ENCODE measurements at regions not wholly inside any gene's neighbourhood (a gene's known extent, or its start where the extent isn't known, plus 50 kb on each side); places are given as distances from the start of the nearest gene placed in this dataset.

DNA sequence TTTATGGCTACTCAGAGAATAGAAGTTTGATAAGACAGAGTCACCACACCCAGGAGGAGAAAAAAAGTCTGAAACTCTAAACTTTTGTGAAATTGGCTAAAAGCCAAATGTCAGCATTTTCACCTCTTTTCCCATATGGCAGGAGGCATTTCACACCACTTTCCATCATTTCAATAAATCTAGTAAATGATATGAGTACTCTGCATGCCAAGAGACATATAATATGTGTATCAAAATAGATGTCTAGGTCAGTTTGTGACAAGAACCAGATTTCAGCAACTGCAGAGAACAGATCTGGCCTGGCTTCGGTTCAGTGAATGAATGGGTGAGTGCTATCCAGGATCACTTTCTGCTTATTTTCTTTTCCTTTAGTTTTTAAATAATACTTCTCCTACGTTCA, 470.8 kb downstream of the ENC1 start:
- DNase-seq (ENCODE audit: low read depth in 1 of 2, low spot score in 1 of 2), result no peak
- H3K27me3 ChIP-seq, result no peaks in the 10 kb centered on the region
- no peaks in the 10 kb centered on the region for H3K4me1 ChIP-seq (ENCODE audit: low read depth)
- no peaks in the 10 kb centered on the region for H3K36me3 ChIP-seq
- H3K27ac ChIP-seq, result no peak overlapping the region
- H3K9me3 ChIP-seq (ENCODE audit: low read depth), result no peaks in the 10 kb centered on the region
- no peak overlapping the region for H3K4me3 ChIP-seq
- TF ChIP-seq CTCF (IDR thresholded peaks at IDR 0.05; ENCODE audit: low read depth, low read length), result no peak

DNA sequence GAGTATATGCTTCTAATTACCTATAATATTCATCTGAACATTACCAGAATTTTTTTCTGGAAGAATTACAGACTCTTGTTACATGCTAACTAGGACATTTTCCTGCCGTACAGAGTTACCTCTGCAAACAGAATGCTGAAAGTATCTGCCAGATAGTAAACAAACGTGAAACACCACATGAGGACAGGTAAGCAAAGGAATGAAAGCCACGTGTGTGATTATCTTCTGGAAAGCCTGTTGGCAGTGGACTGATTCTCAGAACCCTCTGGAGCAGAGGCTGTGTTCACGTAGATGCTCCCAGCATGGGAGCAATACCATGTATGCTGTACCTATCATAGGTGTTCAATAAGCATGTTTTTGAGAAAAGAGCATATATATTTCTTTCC, 472.6 kb downstream of the ENC1 start:
- H3K27me3 ChIP-seq, result no peaks in the 10 kb centered on the region
- TF ChIP-seq CTCF (IDR thresholded peaks at IDR 0.05; ENCODE audit: low read depth, low read length), result no peak
- H3K4me3 ChIP-seq, result no peak overlapping the region

DNA sequence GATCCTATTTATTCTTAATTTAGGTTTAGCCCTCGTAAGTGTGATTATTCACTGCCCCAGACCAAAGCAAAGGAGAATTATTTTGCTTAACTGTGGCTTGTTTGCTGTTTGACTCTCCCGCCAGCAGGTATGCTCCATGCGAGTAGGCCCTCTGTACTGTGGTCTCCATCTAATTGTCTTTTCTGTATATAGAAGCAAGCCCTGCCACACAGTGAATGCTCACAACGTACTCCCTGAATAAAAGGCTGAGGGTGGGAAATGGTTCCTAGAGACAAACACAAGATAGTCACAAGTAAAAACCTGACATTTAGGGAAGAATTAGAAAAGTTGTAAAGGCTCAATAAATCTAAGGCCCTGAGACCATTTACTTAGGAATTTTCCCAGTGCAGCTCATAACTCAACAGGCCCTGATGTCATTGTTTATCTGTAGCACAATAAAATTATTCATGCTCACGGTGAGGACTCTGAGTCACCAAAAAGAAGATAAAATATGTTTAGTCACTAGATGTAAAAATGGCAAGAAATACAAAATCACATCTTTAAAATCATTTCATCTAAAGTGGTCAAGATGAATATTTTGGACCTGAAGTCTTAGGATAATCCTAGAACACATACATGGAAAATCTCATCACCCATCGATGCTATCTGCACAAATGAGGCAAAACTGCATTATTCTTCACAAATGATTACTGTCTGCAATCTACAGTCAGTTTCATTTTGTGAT, 473.2 kb downstream of the ENC1 start:
- DNase-seq (ENCODE audit: low read depth in 1 of 2, low spot score in 1 of 2), result peak in 1 of 2 donors; percentile 72
- Histone ChIP-seq H3K4me1 (ENCODE audit: low read depth) (no peaks in the 10 kb centered on the region), H3K27ac (no peak overlapping the region), H3K4me3 (no peak overlapping the region), H3K9me3 (ENCODE audit: low read depth) (no peaks in the 10 kb centered on the region), H3K36me3 (no peaks in the 10 kb centered on the region), H3K27me3 (no peaks in the 10 kb centered on the region)
- no peak for TF ChIP-seq CTCF (IDR thresholded peaks at IDR 0.05; ENCODE audit: low read depth, low read length)

More for the DNA sequence above, 472.6 kb downstream of the ENC1 start:
- H3K27ac ChIP-seq, result no peak overlapping the region
- no peaks in the 10 kb centered on the region for H3K9me3 ChIP-seq (ENCODE audit: low read depth)
- DNase-seq (ENCODE audit: low read depth in 1 of 2, low spot score in 1 of 2), result no peak
- no peaks in the 10 kb centered on the region for H3K4me1 ChIP-seq (ENCODE audit: low read depth)
- H3K36me3 ChIP-seq, result no peaks in the 10 kb centered on the region

DNA sequence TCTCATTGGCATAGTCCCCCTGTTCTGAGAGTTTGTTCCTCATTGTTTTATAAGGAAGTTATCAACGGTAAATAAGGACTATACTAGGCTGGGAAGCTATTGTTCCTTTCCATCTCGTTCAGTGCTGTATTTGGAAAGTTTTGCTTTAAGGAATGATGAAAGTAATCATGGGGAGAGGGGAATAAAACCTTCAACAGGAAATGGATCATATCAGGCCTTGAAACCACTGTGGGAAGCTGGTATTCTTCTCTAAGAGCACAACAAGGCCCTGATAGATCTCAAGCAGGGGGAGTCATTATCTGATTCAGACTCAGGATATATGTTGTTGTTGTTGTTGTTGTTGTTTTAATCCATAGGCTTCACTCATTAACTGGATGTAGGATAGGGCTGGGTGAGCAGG, 474.5 kb downstream of the ENC1 start:
- Histone ChIP-seq H3K27ac (no peak overlapping the region), H3K4me1 (ENCODE audit: low read depth) (no peaks in the 10 kb centered on the region), H3K27me3 (no peaks in the 10 kb centered on the region), H3K4me3 (no peak overlapping the region), H3K9me3 (ENCODE audit: low read depth) (no peaks in the 10 kb centered on the region), H3K36me3 (no peaks in the 10 kb centered on the region)
- DNase-seq (ENCODE audit: low read depth in 1 of 2, low spot score in 1 of 2), result peak in 1 of 2 donors; percentile 64
- no peak for TF ChIP-seq CTCF (IDR thresholded peaks at IDR 0.05; ENCODE audit: low read depth, low read length)

- no peaks in the 10 kb centered on the region for H3K4me1 ChIP-seq (ENCODE audit: low read depth)
- no peak for DNase-seq (ENCODE audit: low read depth in 1 of 2, low spot score in 1 of 2)
- TF ChIP-seq CTCF (IDR thresholded peaks at IDR 0.05; ENCODE audit: low read depth, low read length), result no peak
- no peak overlapping the region for H3K27ac ChIP-seq
- H3K36me3 ChIP-seq, result no peaks in the 10 kb centered on the region
- H3K4me3 ChIP-seq, result no peak overlapping the region
- H3K27me3 ChIP-seq, result no peaks in the 10 kb centered on the region
- H3K9me3 ChIP-seq (ENCODE audit: low read depth), result no peaks in the 10 kb centered on the region
Observed at GRCh38 chr5:74164725-74165235, 475.7 kb downstream of the ENC1 start.

Measured in cardiac muscle cell (in vitro differentiated cells and primary cell).